ENCODE measurements at regions not wholly inside any gene's neighbourhood (a gene's known extent, or its start where the extent isn't known, plus 50 kb on each side); places are given as distances from the start of the nearest gene placed in this dataset.

- no peak for TF ChIP-seq REST (IDR thresholded peaks at IDR 0.05; ENCODE audit: low read depth)
- no peak for TF ChIP-seq CREB1 (IDR thresholded peaks at IDR 0.05; ENCODE audit: low read depth)
- TF ChIP-seq CEBPB (IDR thresholded peaks at IDR 0.05) = no peak
- no peak for TF ChIP-seq MAX (IDR thresholded peaks at IDR 0.05)
- no peak for TF ChIP-seq RAD21 (IDR thresholded peaks at IDR 0.05; ENCODE audit: low read depth)
- no peak for TF ChIP-seq NFIC (IDR thresholded peaks at IDR 0.05)
- no peak for TF ChIP-seq TAF1 (IDR thresholded peaks at IDR 0.05; ENCODE audit: low read depth)
- TF ChIP-seq USF1 (IDR thresholded peaks at IDR 0.05) = no peak
- no peak for TF ChIP-seq FOXM1 (IDR thresholded peaks at IDR 0.05; ENCODE audit: borderline replicate concordance, low read depth)
- TF ChIP-seq EGR1 (IDR thresholded peaks at IDR 0.05) = no peak
- TF ChIP-seq EP300 (IDR thresholded peaks at IDR 0.05; ENCODE audit: borderline replicate concordance) = no peak
- no peak for TF ChIP-seq TEAD4 (IDR thresholded peaks at IDR 0.05)
- no peak for TF ChIP-seq TCF12 (IDR thresholded peaks at IDR 0.05; ENCODE audit: low read depth)
- TF ChIP-seq YY1 (IDR thresholded peaks at IDR 0.05; ENCODE audit: low read depth) = no peak
- no peak for TF ChIP-seq ZBTB7A (IDR thresholded peaks at IDR 0.05; ENCODE audit: low read depth)
Observed at GRCh38 chr1:10852486-10852885, 56.0 kb upstream of the CASZ1 start.

- TF ChIP-seq TCF12 (IDR thresholded peaks at IDR 0.05; ENCODE audit: low read depth) (no peak), USF1 (IDR thresholded peaks at IDR 0.05) (no peak), MAX (IDR thresholded peaks at IDR 0.05) (no peak), EGR1 (IDR thresholded peaks at IDR 0.05) (no peak)
Observed at GRCh38 chr1:10852998-10853520, 56.6 kb upstream of the CASZ1 start.

- TF ChIP-seq YY1 (IDR thresholded peaks at IDR 0.05; ENCODE audit: low read depth) (no peak), RAD21 (IDR thresholded peaks at IDR 0.05; ENCODE audit: low read depth) (no peak), REST (IDR thresholded peaks at IDR 0.05; ENCODE audit: low read depth) (no peak), TCF12 (IDR thresholded peaks at IDR 0.05; ENCODE audit: low read depth) (no peak)
Observed at GRCh38 chr1:10853701-10854100, 57.3 kb upstream of the CASZ1 start.

- TF ChIP-seq TAF1 (IDR thresholded peaks at IDR 0.05; ENCODE audit: low read depth) = no peak
- no peak for TF ChIP-seq EGR1 (IDR thresholded peaks at IDR 0.05)
- no peak for TF ChIP-seq FOXM1 (IDR thresholded peaks at IDR 0.05; ENCODE audit: borderline replicate concordance, low read depth)
- no peak for TF ChIP-seq CREB1 (IDR thresholded peaks at IDR 0.05; ENCODE audit: low read depth)
- no peak for TF ChIP-seq TEAD4 (IDR thresholded peaks at IDR 0.05)
- TF ChIP-seq REST (IDR thresholded peaks at IDR 0.05; ENCODE audit: low read depth) = no peak
- no peak for TF ChIP-seq CEBPB (IDR thresholded peaks at IDR 0.05)
- no peak for TF ChIP-seq USF1 (IDR thresholded peaks at IDR 0.05)
- TF ChIP-seq ZBTB7A (IDR thresholded peaks at IDR 0.05; ENCODE audit: low read depth) = no peak
- no peak for TF ChIP-seq MAX (IDR thresholded peaks at IDR 0.05)
- no peak for TF ChIP-seq RAD21 (IDR thresholded peaks at IDR 0.05; ENCODE audit: low read depth)
- TF ChIP-seq NFIC (IDR thresholded peaks at IDR 0.05) = no peak
Observed at GRCh38 chr1:10854856-10855459, 58.5 kb upstream of the CASZ1 start.

All from Ishikawa (cell line).